Neuron (in vitro differentiated cells): ENCODE measurements at regions not wholly inside any gene's neighbourhood (a gene's known extent, or its start where the extent isn't known, plus 50 kb on each side); places are given as distances from the start of the nearest gene placed in this dataset.
"Not testable (repeated sequence)": the region's sequence is repeated elsewhere in the genome, so short reads cannot be mapped to it uniquely, and the experiment has no call there.

ENCODE experiments used
- H2AFZ ChIP-seq: one replicate; pipeline ENCODE4 v1.6.1; 2013; ENCODE audit warnings: low read depth, mild to moderate bottlenecking, inconsistent platforms, low read length, moderate library complexity
- H3K27me3 ChIP-seq: one replicate; pipeline ENCODE4 v1.6.1; 2013; ENCODE audit warnings: low read length; ENCODE audit not compliant: insufficient read depth
- H3K36me3 ChIP-seq: one replicate; pipeline ENCODE4 v1.6.1; 2013; ENCODE audit warnings: low read length; ENCODE audit not compliant: insufficient read depth
- H3K4me1 ChIP-seq: one replicate; pipeline ENCODE4 v1.6.1; 2013; ENCODE audit warnings: low read length; ENCODE audit not compliant: insufficient read depth
- H3K4me3 ChIP-seq: 2 replicates; pipeline ENCODE4 v1.5.1; 2013; ENCODE audit warnings: mild to moderate bottlenecking, low read length, moderate library complexity
- H3K9me3 ChIP-seq: one replicate; pipeline ENCODE4 v1.6.1; 2013; ENCODE audit warnings: low read length

DNA sequence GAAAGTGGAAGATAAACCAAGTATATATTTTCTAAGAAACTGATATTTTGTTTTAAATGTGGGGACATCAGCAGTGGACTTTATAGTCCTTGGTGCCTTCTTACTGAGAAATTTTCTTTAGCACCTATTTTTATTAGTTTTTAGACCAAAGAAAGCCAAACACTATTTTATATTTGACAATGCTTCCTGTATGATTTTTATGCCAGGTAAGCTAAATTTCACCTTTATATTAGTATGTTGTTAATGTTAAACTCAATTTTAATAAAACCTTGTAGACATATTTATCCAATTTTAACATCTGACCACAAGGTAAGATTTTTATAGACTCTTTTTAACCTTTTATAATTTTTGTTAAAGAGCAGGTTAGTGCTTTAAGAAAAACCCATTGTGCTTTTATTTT is 1182.3 kb upstream of the CDH2 start:
- H3K9me3 ChIP-seq, H3K4me1 ChIP-seq, H3K4me3 ChIP-seq, H3K36me3 ChIP-seq, H3K27me3 ChIP-seq, H2AFZ ChIP-seq: not testable (repeated sequence)

DNA sequence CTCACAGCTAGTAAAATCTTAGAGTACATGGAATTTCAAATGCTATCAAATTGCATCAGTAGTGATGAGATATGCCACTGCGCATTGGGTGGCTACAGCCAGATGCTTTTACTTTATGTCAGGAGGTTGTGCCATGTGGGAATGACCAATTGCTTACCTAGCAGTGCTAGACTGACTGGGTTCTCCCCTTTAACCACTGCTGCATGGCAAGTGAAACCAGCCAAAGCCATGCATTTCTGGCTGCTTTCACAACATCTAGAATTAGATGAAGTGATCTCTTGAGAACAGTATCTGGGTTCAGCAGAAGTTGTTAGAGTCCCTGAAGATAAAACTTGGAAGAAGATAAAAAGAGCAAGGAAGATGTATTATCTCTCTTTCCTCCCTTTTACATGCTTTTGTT is 1174.2 kb upstream of the CDH2 start:
- H2AFZ ChIP-seq = no peak overlapping the region
- no peak overlapping the region for H3K4me3 ChIP-seq
- H3K9me3 ChIP-seq = no peaks in the 10 kb centered on the region
- H3K27me3 ChIP-seq = no peaks in the 10 kb centered on the region
- no peaks in the 10 kb centered on the region for H3K36me3 ChIP-seq
- H3K4me1 ChIP-seq = no peaks in the 10 kb centered on the region

DNA sequence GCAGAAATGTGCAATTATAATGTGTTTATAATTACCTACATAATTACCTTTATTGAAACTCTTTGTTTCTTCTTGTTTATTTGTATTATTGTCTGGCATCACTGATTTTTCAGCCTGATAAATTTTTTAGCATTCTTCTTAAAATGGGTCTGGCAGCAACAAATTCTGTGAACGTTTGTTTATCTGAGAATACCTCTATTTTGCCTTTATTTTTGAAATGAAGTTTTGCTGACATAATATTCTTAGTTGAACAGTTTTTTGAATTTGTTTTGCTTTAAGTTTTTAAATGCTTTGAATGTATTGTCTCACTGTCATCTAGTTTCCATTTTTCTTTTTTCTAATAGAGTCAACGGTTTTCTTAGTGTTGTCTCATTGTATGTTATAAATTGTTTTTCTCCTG is 1152.0 kb upstream of the CDH2 start:
- no peak overlapping the region for H3K4me3 ChIP-seq
- no peaks in the 10 kb centered on the region for H3K36me3 ChIP-seq
- H3K27me3 ChIP-seq = no peaks in the 10 kb centered on the region
- no peaks in the 10 kb centered on the region for H3K9me3 ChIP-seq
- no peak overlapping the region for H2AFZ ChIP-seq
- peaks cover 20% of the 10 kb centered on the region for H3K4me1 ChIP-seq

- peak overlapping the region; percentile 13 for H3K4me3 ChIP-seq
Measured at GRCh38 chr18:29326214-29326613, 1149.3 kb upstream of the CDH2 start.

GRCh38 chr18:29321561-29321960 is 1144.6 kb upstream of the CDH2 start:
- Histone ChIP-seq H3K4me1 (peaks cover 27% of the 10 kb centered on the region), H3K4me3 (no peak overlapping the region), H2AFZ (no peak overlapping the region), H3K27me3 (no peaks in the 10 kb centered on the region), H3K36me3 (no peaks in the 10 kb centered on the region), H3K9me3 (no peaks in the 10 kb centered on the region)

More at GRCh38 chr18:29326214-29326613, 1149.3 kb upstream of the CDH2 start:
- Histone ChIP-seq H3K36me3 (no peaks in the 10 kb centered on the region), H3K27me3 (no peaks in the 10 kb centered on the region), H3K9me3 (no peaks in the 10 kb centered on the region), H3K4me1 (peaks cover 33% of the 10 kb centered on the region), H2AFZ (peak overlapping the region; percentile 99)

DNA sequence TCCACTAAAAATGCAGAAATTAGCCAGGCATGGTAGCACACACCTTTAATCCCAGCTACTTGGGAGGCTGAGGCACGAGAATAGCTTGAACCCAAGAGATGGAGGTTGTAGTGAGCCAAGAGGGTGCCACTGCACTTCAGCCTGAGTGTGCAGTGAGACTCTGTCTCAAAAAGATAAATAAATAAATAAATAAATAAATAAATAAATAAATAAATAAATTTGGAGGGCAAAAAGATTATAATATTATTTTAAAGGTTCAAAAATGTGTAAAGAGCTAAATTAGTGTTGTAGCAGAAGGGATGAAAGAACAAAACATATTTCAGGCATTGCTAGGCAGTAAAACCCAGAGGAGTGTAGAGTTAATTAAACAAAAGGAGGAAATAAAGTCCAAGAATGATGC is 1136.4 kb upstream of the CDH2 start:
- no peaks in the 10 kb centered on the region for H3K27me3 ChIP-seq
- H3K4me1 ChIP-seq = peaks cover 5% of the 10 kb centered on the region

DNA sequence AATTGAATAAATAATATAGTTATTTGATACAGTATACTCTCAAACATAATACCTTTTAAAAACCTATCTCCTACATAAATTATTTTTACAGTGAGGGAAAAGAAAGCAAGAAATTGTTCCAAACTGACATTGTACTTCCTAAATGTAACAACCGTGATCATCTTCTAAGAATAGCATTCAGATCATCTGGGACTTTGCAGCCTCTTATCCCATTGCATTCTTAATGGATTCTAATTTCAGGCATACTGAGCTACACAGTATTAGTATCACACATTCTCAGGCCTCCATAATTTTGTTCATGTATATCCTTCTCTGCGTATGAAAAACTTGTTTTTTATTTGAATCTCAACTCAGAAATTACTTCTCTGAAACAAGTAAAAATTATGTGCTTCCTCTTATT is 1134.7 kb upstream of the CDH2 start:
- Histone ChIP-seq H2AFZ (no peak overlapping the region), H3K4me1 (peaks cover 5% of the 10 kb centered on the region), H3K4me3 (no peak overlapping the region), H3K9me3 (no peaks in the 10 kb centered on the region), H3K27me3 (no peaks in the 10 kb centered on the region), H3K36me3 (no peaks in the 10 kb centered on the region)

More for the DNA sequence above, 1136.4 kb upstream of the CDH2 start:
- H3K4me3 ChIP-seq = no peak overlapping the region
- no peak overlapping the region for H2AFZ ChIP-seq
- H3K9me3 ChIP-seq = no peaks in the 10 kb centered on the region
- no peaks in the 10 kb centered on the region for H3K36me3 ChIP-seq

DNA sequence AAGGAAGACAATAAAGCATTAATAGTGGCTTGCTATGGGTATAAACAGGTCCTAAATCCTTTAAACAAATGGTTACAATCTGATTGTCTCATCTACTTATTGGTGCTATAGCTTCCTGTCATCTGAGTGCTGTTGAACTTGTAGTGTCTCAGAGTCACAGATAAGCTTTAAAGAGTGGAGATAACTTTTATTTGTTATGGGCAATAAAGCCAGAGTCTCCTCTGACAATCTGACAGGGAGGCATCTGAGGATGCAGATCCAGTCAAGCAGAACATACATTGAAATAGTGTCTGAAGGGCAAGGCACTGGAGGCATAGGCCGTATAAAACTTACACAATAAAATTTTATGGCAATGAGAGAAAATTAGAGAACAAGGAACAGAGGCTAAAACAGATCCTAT is 1132.4 kb upstream of the CDH2 start:
- Histone ChIP-seq H3K27me3 (no peaks in the 10 kb centered on the region), H3K36me3 (no peaks in the 10 kb centered on the region), H3K4me1 (peaks cover 5% of the 10 kb centered on the region), H2AFZ (peak overlapping the region; percentile 26), H3K9me3 (no peaks in the 10 kb centered on the region), H3K4me3 (no peak overlapping the region)

GRCh38 chr18:29307982-29308381 is 1131.1 kb upstream of the CDH2 start:
- H3K27me3 ChIP-seq = no peaks in the 10 kb centered on the region
- H3K36me3 ChIP-seq = no peaks in the 10 kb centered on the region
- H3K4me3 ChIP-seq = no peak overlapping the region
- H3K9me3 ChIP-seq = no peaks in the 10 kb centered on the region
- H2AFZ ChIP-seq = no peak overlapping the region
- H3K4me1 ChIP-seq = peaks cover 5% of the 10 kb centered on the region

DNA sequence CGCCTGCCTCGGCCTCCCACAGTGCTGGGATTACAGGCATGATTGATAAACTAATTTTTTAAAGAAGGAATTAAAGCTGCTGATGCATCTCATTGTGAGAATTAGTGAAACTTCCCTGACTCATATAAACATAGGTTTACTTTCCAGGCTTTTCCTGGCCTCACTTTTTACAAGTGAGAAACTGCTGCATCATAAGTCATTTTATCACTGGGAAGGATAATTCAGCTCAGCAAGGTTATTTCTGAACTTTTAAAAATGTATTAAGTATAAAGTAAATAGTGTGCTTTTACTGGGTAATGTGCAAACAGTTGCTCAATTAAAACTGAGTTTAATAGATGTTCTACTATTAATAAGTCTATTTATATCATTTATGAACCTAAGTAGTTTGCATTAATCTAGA is 1130.3 kb upstream of the CDH2 start:
- peaks cover 5% of the 10 kb centered on the region for H3K4me1 ChIP-seq
- H3K36me3 ChIP-seq = no peaks in the 10 kb centered on the region
- no peaks in the 10 kb centered on the region for H3K27me3 ChIP-seq
- no peak overlapping the region for H2AFZ ChIP-seq
- H3K4me3 ChIP-seq = no peak overlapping the region
- H3K9me3 ChIP-seq = no peaks in the 10 kb centered on the region

GRCh38 chr18:29305516-29305915 is 1128.6 kb upstream of the CDH2 start:
- H3K36me3 ChIP-seq = no peaks in the 10 kb centered on the region
- H3K4me3 ChIP-seq = no peak overlapping the region
- H3K9me3 ChIP-seq = no peaks in the 10 kb centered on the region
- no peak overlapping the region for H2AFZ ChIP-seq
- no peaks in the 10 kb centered on the region for H3K27me3 ChIP-seq
- H3K4me1 ChIP-seq = peaks cover 5% of the 10 kb centered on the region

GRCh38 chr18:29301048-29301447 is 1124.1 kb upstream of the CDH2 start:
- H3K9me3 ChIP-seq = no peaks in the 10 kb centered on the region
- no peak overlapping the region for H3K4me3 ChIP-seq
- no peaks in the 10 kb centered on the region for H3K36me3 ChIP-seq
- H3K27me3 ChIP-seq = no peaks in the 10 kb centered on the region
- H2AFZ ChIP-seq = no peak overlapping the region
- H3K4me1 ChIP-seq = no peaks in the 10 kb centered on the region

DNA sequence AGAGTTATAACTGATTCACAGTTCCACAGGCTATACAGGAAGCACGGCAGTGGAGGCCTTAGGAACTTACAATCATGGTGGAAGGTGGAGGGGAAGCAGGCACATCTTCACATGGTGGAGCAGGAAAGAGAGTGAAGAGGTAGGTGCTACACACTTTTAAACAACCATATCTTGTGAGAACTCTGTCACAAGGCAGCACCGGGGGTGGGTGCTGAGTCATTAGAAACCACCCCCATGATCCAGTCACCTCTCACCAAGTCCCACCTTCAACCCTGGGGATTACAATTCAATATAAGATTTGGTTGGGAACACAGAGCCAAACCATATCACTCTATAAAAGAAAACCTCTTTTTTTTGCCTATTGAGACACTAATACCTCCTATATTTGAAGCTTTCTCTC is 1108.5 kb upstream of the CDH2 start:
- Histone ChIP-seq H3K36me3 (no peaks in the 10 kb centered on the region), H2AFZ (no peak overlapping the region), H3K9me3 (no peaks in the 10 kb centered on the region), H3K4me3 (no peak overlapping the region), H3K27me3 (no peaks in the 10 kb centered on the region), H3K4me1 (no peaks in the 10 kb centered on the region)

GRCh38 chr18:29271501-29271900 is 1094.6 kb upstream of the CDH2 start:
- peaks cover 7% of the 10 kb centered on the region for H3K4me1 ChIP-seq
- H3K4me3 ChIP-seq = no peak overlapping the region
- no peaks in the 10 kb centered on the region for H3K36me3 ChIP-seq
- no peaks in the 10 kb centered on the region for H3K27me3 ChIP-seq
- no peaks in the 10 kb centered on the region for H3K9me3 ChIP-seq
- no peak overlapping the region for H2AFZ ChIP-seq
